BLaER1 treated with 17β-estradiol and CSF1 and Interleukin-3, amounts not matched to agents 10 nM and 100 nM (cell line): ENCODE measurements at regions not wholly inside any gene's neighbourhood (a gene's known extent, or its start where the extent isn't known, plus 50 kb on each side); places are given as distances from the start of the nearest gene placed in this dataset.
"Not testable (repeated sequence)": the region's sequence is repeated elsewhere in the genome, so short reads cannot be mapped to it uniquely, and the experiment has no call there.

ENCODE experiments used
- H3K27ac ChIP-seq, 11 experiments: shearing (Covaris generic); formaldehyde crosslinking; 2 replicates each; pipeline ENCODE4 v1.8.1; 2022
- H3K27me3 ChIP-seq, 11 experiments: shearing (Covaris generic); formaldehyde crosslinking; 2 replicates each; pipeline ENCODE4 v1.8.1; 2022
- H3K36me3 ChIP-seq, 11 experiments: shearing (Covaris generic); formaldehyde crosslinking; 2 replicates each; pipeline ENCODE4 v1.8.1; 2022
- H3K4me1 ChIP-seq, 10 experiments: shearing (Covaris generic); formaldehyde crosslinking; 2 replicates each; pipeline ENCODE4 v1.8.1; 2022
- H3K4me2 ChIP-seq, 11 experiments: shearing (Covaris generic); formaldehyde crosslinking; 2 replicates each; pipeline ENCODE4 v1.8.1; 2022
- H3K4me3 ChIP-seq, 10 experiments: shearing (Covaris generic); formaldehyde crosslinking; 2 replicates each; pipeline ENCODE4 v1.8.1; 2022
- H3K9ac ChIP-seq, 11 experiments: shearing (Covaris generic); formaldehyde crosslinking; 2 replicates each; pipeline ENCODE4 v1.8.1; 2022
- H3K9me3 ChIP-seq, 11 experiments: shearing (Covaris generic); formaldehyde crosslinking; replicated peaks in 1 of 11; 2 replicates each; pipeline ENCODE4 v1.8.1; 2022
- H4K20me1 ChIP-seq, 11 experiments: shearing (Covaris generic); formaldehyde crosslinking; 2 replicates each; pipeline ENCODE4 v1.8.1; 2022
- Cebpa-rat ChIP-seq, 11 experiments: shearing (Covaris generic); IDR thresholded peaks; 2 replicates each; pipeline ENCODE4 v1.8.1; 2022

DNA sequence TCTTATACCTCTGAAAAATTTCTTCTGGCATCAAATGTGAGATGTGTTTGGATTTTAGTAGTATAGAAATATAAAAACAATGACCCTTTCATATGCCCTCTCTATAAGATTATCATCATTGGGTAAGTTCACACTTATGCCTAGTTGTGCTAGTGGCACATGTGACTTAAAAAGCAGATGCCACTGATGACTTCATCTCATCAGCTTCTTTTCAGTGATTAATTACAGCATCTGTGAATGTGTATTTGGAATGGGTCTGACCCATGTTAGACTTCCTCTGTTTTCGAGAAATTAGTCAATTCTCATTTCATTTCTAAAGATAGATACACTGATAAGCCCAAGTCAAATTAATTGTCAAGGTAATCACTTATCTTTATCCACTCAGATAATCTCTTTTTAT lies 698.7 kb downstream of the GABRG1 start:
- Histone ChIP-seq H4K20me1 (no peaks in the 10 kb centered on the region), H3K9me3 (peaks cover 14 to 23% (median 19%) of the 10 kb centered on the region in 11 experiments; a peak in 21 of 22 replicates), H3K27ac (no peak overlapping the region), H3K27me3 (no peaks in the 10 kb centered on the region), H3K4me3 (no peak overlapping the region), H3K36me3 (no peaks in the 10 kb centered on the region), H3K4me2 (no peak overlapping the region), H3K9ac (no peak overlapping the region), H3K4me1 (no peaks in the 10 kb centered on the region)
- TF ChIP-seq Cebpa-rat (IDR thresholded peaks at IDR 0.05), result no peak

DNA sequence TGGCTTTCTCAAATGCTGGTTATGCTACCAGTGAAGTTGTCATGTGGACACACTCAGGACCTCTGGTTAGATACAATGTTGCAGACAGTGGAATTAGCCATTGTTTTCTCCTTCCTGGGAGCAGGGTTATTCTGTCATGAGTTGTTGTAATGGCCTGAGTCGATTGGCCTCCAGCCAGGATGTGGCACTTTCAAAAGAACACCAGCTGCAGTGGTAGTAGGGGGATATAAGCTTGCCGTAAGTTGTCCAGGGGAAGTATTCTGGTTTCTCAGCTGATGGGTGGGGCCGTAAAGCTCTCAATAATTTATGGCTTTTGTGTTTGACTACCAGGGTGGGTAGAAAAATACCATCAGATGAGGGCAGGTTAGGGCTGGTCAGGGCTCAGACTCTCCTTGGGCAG lies 697.5 kb upstream of the GNPDA2 start:
- H3K27me3 ChIP-seq, result no peaks in the 10 kb centered on the region

DNA sequence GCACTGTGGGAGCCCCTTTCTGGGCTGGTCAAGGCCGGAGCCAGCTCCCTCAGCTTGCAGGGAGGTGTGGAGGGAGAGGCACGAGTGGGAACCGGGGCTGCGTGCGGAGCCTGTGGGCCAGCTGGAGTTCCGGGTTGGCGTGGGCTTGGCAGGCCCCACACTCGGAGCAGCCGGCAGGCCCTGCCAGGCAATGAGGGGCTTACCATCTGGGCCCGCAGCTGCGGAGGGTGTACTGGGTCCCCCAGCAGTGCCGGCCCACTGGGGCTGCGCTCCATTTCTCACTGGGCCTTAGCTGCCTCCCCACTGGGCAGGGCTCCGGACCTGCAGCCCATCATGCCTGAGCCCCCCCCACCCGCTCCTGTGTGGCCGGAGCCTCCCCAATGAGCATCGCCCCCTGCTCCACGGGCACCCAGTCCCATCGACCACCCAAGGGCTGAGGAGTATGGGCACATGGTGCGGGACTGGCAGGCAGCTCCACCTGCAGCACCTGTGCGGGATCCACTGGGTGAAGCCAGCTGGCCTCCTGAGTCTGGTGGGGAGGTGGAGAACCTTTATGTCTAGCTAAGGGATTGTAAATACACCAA lies 693.8 kb upstream of the GNPDA2 start:
- H3K27ac ChIP-seq, H3K4me1 ChIP-seq, H4K20me1 ChIP-seq, H3K9ac ChIP-seq, H3K27me3 ChIP-seq, H3K4me2 ChIP-seq, H3K4me3 ChIP-seq, H3K36me3 ChIP-seq: not testable (repeated sequence)
- peaks cover 14 to 25% (median 19%) of the 10 kb centered on the region in 11 experiments; a peak in 21 of 22 replicates for H3K9me3 ChIP-seq

More for the DNA sequence above, 697.5 kb upstream of the GNPDA2 start:
- no peaks in the 10 kb centered on the region for H4K20me1 ChIP-seq
- H3K9me3 ChIP-seq, result peaks cover 14 to 25% (median 19%) of the 10 kb centered on the region in 11 experiments; a peak in 21 of 22 replicates
- TF ChIP-seq Cebpa-rat (IDR thresholded peaks at IDR 0.05), result no peak
- H3K4me1 ChIP-seq, result no peaks in the 10 kb centered on the region
- no peak overlapping the region for H3K27ac ChIP-seq
- H3K9ac ChIP-seq, result no peak overlapping the region
- H3K36me3 ChIP-seq, result no peaks in the 10 kb centered on the region
- H3K4me3 ChIP-seq, result no peak overlapping the region
- no peak overlapping the region for H3K4me2 ChIP-seq

DNA sequence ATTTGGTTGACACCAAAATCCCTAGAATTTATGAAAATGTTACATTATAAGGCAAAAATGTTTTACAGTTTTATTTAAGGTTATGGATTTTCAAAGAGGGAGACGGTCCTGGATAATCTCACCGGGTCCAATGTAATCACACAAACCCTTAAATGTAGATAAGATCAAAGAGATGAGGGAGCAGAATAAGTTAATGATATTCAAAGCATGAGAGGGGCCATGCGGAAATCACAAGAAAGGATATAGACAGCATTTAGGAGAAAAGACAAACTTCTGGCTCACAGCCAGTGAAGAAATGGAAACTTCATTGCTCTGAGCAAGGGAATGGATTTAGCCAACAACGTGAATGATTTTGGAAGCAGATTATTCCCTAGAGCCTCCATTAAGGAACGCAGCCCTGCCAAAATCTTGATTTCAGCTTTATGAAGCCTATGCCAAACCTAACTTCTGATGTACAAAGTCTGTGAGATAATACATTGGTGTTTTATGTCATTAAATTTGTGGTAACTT lies 684.4 kb upstream of the GNPDA2 start:
- H3K4me2 ChIP-seq, result no peak overlapping the region
- no peaks in the 10 kb centered on the region for H3K9me3 ChIP-seq
- no peak overlapping the region for H3K27ac ChIP-seq
- no peaks in the 10 kb centered on the region for H3K36me3 ChIP-seq
- H3K4me1 ChIP-seq, result no peaks in the 10 kb centered on the region
- no peaks in the 10 kb centered on the region for H3K27me3 ChIP-seq
- H3K9ac ChIP-seq, result no peak overlapping the region
- TF ChIP-seq Cebpa-rat (IDR thresholded peaks at IDR 0.05), result no peak
- no peaks in the 10 kb centered on the region for H4K20me1 ChIP-seq
- no peak overlapping the region for H3K4me3 ChIP-seq

DNA sequence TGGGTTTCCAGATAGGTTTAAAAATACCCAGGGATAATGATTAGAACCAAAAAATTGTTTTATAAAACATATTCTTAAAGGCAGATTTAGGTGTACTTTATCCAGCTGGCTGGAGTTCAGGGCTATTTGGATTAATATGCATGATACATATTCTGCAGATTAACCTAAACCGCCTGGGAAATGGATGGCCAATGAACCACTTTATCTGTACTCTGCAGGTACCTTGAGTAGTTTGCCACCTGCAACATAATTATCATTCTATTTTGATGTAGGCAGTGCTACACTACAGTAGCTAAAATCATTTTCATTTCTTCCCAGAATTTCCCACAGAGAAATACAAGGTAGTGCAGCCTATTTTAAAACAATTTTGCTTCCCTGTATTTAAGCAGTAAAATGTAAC lies 683.2 kb upstream of the GNPDA2 start:
- Histone ChIP-seq H3K27ac (no peak overlapping the region), H3K9me3 (no peaks in the 10 kb centered on the region), H4K20me1 (no peaks in the 10 kb centered on the region), H3K4me1 (no peaks in the 10 kb centered on the region), H3K36me3 (no peaks in the 10 kb centered on the region), H3K27me3 (no peaks in the 10 kb centered on the region), H3K4me3 (no peak overlapping the region), H3K9ac (no peak overlapping the region), H3K4me2 (no peak overlapping the region)
- TF ChIP-seq Cebpa-rat (IDR thresholded peaks at IDR 0.05), result no peak

DNA sequence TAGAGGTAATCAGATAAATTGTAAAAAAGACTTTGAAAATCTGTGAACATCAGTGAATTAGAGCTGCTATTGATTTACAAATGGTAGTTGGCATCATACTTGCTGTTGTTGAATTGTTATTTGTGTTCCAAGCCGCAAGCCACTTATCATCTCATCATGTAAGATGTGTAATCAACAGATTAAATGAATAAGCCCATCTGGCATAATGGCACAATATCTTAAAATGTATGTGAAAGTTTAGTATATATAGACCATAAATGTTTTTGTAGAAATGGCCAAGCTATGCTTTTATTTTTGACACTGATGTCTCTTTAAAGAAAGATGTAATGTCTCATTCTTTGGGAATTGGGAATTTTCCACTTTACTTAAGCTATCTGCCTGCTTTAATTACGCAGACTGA lies 682.6 kb upstream of the GNPDA2 start:
- no peaks in the 10 kb centered on the region for H3K4me1 ChIP-seq
- H3K27ac ChIP-seq, result no peak overlapping the region
- H4K20me1 ChIP-seq, result no peaks in the 10 kb centered on the region
- TF ChIP-seq Cebpa-rat (IDR thresholded peaks at IDR 0.05), result no peak
- 0 out of 22 replicates have a peak, but pooled peaks cover 0 to 2% (median 0%) of the 10 kb centered on the region in 11 experiments for H3K9me3 ChIP-seq
- no peaks in the 10 kb centered on the region for H3K27me3 ChIP-seq
- H3K9ac ChIP-seq, result no peak overlapping the region
- no peaks in the 10 kb centered on the region for H3K36me3 ChIP-seq
- H3K4me3 ChIP-seq, result no peak overlapping the region
- H3K4me2 ChIP-seq, result no peak overlapping the region

DNA sequence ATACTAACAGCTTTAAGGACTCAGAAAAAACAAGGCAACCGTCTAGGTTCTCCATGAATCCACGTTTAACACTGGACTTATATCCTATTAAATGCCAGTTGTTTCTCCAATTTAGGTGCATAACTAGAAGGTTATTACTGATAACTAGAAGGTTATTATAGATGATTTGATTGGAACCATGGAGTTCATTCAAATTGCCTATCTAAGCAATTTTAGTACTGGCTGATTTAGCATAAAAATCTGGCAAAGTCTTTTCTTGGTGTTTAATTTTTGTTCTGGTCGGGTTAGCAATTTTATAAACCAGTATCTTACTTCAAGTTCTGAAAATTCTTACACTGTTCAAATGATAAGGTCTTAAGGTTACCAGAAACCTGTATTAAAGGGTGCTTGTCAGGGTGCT lies 672.8 kb upstream of the GNPDA2 start:
- no peak overlapping the region for H3K27ac ChIP-seq
- no peaks in the 10 kb centered on the region for H3K36me3 ChIP-seq
- no peak for TF ChIP-seq Cebpa-rat (IDR thresholded peaks at IDR 0.05)
- H3K9me3 ChIP-seq, result peaks cover 0 to 25% (median 13%) of the 10 kb centered on the region in 11 experiments; a peak in 17 of 22 replicates
- no peaks in the 10 kb centered on the region for H4K20me1 ChIP-seq
- no peaks in the 10 kb centered on the region for H3K27me3 ChIP-seq
- H3K9ac ChIP-seq, result no peak overlapping the region
- H3K4me3 ChIP-seq, result no peak overlapping the region
- H3K4me1 ChIP-seq, result no peaks in the 10 kb centered on the region
- no peak overlapping the region for H3K4me2 ChIP-seq

DNA sequence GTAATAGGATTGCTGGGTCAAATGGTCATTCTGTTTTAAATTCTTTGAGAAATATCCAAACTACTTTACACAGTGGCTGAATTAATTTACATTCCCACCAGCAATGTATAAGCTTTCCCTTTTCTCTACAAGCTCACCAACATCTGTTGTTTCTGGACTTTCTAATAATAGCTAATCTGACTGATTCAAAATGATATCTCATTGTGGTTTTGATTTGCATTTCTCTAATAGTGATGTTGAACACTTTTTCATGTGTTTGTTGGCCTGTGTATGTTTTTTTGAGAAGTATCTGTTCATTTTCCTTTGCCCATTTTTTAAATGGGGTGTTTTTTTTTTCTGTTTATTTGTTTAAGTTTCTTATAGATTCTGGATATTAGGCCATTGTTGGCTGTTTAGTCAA lies 659.0 kb upstream of the GNPDA2 start:
- Histone ChIP-seq H3K9ac (no peak overlapping the region), H3K4me1 (no peaks in the 10 kb centered on the region), H3K4me3 (no peak overlapping the region), H3K9me3 (no peaks in the 10 kb centered on the region), H4K20me1 (no peaks in the 10 kb centered on the region), H3K36me3 (no peaks in the 10 kb centered on the region), H3K4me2 (no peak overlapping the region), H3K27me3 (no peaks in the 10 kb centered on the region), H3K27ac (no peak overlapping the region)
- TF ChIP-seq Cebpa-rat (IDR thresholded peaks at IDR 0.05), result no peak

DNA sequence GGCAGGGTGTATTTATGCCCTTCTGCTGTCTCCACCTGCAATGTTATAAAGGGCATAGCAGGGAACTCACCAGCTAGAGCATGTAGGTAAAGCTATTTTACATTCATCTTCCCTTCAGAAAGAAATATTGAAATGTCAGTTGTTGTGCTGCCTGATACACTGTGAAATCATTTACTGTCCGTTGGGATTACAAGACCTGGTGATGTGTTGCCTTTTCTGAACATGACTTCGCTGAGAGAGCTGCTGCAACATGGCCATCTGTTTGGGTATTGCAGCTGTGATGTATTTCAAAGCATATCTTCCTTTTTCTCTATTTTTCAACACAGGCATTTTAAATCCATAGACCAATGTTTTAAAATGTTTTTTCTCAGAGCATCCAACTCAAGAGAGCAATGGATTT lies 644.1 kb upstream of the GNPDA2 start:
- Histone ChIP-seq H3K27me3 (no peaks in the 10 kb centered on the region), H3K9ac (no peak overlapping the region), H3K4me1 (no peaks in the 10 kb centered on the region), H3K27ac (no peak overlapping the region), H3K36me3 (no peaks in the 10 kb centered on the region), H3K4me3 (no peak overlapping the region), H4K20me1 (no peaks in the 10 kb centered on the region), H3K4me2 (no peak overlapping the region), H3K9me3 (no peaks in the 10 kb centered on the region)
- no peak for TF ChIP-seq Cebpa-rat (IDR thresholded peaks at IDR 0.05)

DNA sequence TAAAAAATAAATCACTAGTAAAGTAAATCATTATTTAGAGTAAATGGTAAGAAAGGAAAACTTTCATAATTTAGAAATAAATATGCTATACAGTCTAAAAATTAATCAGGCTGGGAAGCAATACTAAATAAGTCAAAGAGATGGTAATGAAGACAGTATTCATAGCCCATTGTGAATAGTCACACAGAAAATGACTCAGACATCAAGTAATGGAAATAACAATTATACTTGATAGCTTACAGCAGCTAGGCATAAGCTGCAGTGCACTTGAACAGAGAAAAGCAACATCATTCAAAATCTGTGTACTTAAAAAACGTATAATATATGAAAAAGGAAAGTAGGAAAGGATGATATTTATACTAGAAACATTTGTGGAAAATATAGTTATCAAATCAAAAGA lies 642.5 kb upstream of the GNPDA2 start:
- Histone ChIP-seq H3K36me3 (no peaks in the 10 kb centered on the region), H3K9ac (no peak overlapping the region), H3K27ac (no peak overlapping the region), H4K20me1 (no peaks in the 10 kb centered on the region), H3K27me3 (no peaks in the 10 kb centered on the region), H3K9me3 (no peaks in the 10 kb centered on the region), H3K4me3 (no peak overlapping the region), H3K4me1 (no peaks in the 10 kb centered on the region), H3K4me2 (no peak overlapping the region)
- no peak for TF ChIP-seq Cebpa-rat (IDR thresholded peaks at IDR 0.05)
